PFSK-1 (cell line): ENCODE measurements at regions not wholly inside any gene's neighbourhood (a gene's known extent, or its start where the extent isn't known, plus 50 kb on each side); places are given as distances from the start of the nearest gene placed in this dataset.

ENCODE experiments used
- FOXP2 ChIP-seq: optimal IDR thresholded peaks from 2 replicates; pipeline ENCODE3; 2011; ENCODE audit warnings: borderline replicate concordance, control low read depth, inconsistent platforms; ENCODE audit not compliant: insufficient read depth; ENCODE audit errors: extremely low read length, extremely low read depth
- POLR2AphosphoS5 ChIP-seq: IDR thresholded peaks from 2 replicates; pipeline ENCODE4 v1.6.1; 2012; ENCODE audit warnings: low read depth, mild to moderate bottlenecking, control low read depth, low read length, moderate library complexity
- SIN3A ChIP-seq: IDR thresholded peaks from 2 replicates; pipeline ENCODE4 v1.6.1; 2012; ENCODE audit warnings: mild to moderate bottlenecking, low read length, moderate library complexity, borderline replicate concordance; ENCODE audit not compliant: insufficient read depth
- TAF1 ChIP-seq: IDR thresholded peaks from 2 replicates; pipeline ENCODE4 v1.6.1; 2012; ENCODE audit warnings: low read length, control low read depth, borderline replicate concordance; ENCODE audit not compliant: insufficient read depth
- TF ChIP-seq, protein P1 (sequence below), 2 experiments: IDR thresholded peaks; 2 replicates each; pipeline versions ENCODE4 v1.6.1 to v1.8.0; 2011 to 2012; ENCODE audit warnings: low read depth in 2 of 2, low read length in 2 of 2, control low read depth in 1 of 2, inconsistent platforms in 1 of 2, mild to moderate bottlenecking in 1 of 2, moderate library complexity in 1 of 2; ENCODE audit not compliant: insufficient read depth in 1 of 2

GRCh38 chr4:35252071-35252470, 992.2 kb downstream of the ARAP2 start:
- no peak for TF ChIP-seq TAF1
- TF ChIP-seq, protein P1, sequence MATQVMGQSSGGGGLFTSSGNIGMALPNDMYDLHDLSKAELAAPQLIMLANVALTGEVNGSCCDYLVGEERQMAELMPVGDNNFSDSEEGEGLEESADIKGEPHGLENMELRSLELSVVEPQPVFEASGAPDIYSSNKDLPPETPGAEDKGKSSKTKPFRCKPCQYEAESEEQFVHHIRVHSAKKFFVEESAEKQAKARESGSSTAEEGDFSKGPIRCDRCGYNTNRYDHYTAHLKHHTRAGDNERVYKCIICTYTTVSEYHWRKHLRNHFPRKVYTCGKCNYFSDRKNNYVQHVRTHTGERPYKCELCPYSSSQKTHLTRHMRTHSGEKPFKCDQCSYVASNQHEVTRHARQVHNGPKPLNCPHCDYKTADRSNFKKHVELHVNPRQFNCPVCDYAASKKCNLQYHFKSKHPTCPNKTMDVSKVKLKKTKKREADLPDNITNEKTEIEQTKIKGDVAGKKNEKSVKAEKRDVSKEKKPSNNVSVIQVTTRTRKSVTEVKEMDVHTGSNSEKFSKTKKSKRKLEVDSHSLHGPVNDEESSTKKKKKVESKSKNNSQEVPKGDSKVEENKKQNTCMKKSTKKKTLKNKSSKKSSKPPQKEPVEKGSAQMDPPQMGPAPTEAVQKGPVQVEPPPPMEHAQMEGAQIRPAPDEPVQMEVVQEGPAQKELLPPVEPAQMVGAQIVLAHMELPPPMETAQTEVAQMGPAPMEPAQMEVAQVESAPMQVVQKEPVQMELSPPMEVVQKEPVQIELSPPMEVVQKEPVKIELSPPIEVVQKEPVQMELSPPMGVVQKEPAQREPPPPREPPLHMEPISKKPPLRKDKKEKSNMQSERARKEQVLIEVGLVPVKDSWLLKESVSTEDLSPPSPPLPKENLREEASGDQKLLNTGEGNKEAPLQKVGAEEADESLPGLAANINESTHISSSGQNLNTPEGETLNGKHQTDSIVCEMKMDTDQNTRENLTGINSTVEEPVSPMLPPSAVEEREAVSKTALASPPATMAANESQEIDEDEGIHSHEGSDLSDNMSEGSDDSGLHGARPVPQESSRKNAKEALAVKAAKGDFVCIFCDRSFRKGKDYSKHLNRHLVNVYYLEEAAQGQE (IDR thresholded peaks at IDR 0.05; ENCODE audit: insufficient read depth in 1 of 2, low read depth in 2 of 2, low read length in 2 of 2), result no peak
- TF ChIP-seq FOXP2, result no peak
- TF ChIP-seq POLR2AphosphoS5, result no peak
- no peak for TF ChIP-seq SIN3A

GRCh38 chr4:35252866-35253265, 991.4 kb downstream of the ARAP2 start:
- TF ChIP-seq SIN3A, result no peak
- no peak for TF ChIP-seq TAF1
- TF ChIP-seq FOXP2, result no peak
- TF ChIP-seq, protein P1 (IDR thresholded peaks at IDR 0.05; ENCODE audit: insufficient read depth in 1 of 2, low read depth in 2 of 2, low read length in 2 of 2), result no peak
- no peak for TF ChIP-seq POLR2AphosphoS5

- TF ChIP-seq POLR2AphosphoS5 (no peak), FOXP2 (no peak), TAF1 (no peak), SIN3A (no peak)
- TF ChIP-seq, protein P1 (IDR thresholded peaks at IDR 0.05; ENCODE audit: insufficient read depth in 1 of 2, low read depth in 2 of 2, low read length in 2 of 2), result no peak
Measured at GRCh38 chr4:35253331-35253730, 991.0 kb downstream of the ARAP2 start.

DNA sequence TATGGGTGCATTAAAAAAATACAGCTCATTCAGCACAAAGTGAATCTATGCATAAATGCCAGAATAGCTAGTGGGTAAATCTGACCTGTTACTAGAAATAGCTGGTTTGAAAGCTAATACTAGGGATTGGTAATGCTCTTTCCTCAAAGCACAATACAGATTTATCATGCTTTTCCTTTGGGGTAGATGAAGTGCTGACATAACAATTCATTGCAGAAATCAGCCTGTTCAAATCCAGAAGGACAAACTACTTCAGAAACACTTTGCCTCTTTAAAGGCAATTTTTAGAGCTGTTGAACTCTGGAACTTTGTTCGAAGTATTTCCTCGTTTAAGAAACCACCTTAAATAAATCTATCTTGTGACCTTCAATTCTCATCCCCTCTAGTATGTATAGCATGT, 957.9 kb downstream of the ARAP2 start:
- TF ChIP-seq SIN3A (no peak), POLR2AphosphoS5 (no peak), TAF1 (no peak)
- TF ChIP-seq, protein P1 (IDR thresholded peaks at IDR 0.05; ENCODE audit: insufficient read depth in 1 of 2, low read depth in 2 of 2, low read length in 2 of 2), result no peak

DNA sequence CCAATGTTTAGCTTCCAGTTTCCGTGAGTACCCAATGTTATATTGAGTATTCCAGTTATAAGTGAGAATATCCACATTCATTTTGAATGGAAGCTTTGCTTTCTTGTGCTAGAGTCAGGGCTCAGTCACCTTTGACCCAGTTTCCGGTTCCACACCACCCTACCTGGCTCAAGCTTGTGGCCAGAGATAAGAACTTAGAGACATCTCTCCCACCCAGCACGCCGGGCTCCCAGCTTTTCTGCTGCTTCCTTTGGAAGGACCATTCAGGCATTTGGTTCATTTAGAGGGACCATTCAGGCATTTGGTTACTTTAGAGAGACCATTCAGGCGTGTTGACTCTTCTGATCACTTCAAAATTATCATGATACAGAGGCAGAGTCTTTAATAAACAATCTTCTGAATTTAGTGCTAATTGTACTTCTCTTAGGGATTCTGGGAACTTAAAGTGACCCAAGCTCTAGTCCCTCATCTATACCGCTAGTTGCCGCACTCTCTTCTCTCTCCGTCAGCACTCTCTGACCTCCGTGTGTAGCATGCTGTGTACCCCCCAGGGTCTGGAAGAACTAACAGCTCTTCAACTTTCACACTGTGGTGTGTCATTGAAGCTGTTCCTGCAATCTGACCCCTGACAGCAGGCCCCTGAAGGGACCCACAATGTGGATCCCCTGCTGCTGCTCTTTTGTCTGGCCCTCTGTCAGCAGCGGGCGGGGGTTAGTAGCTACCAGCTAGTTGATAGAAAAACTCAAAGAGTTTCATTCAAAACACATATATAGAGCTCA, 943.1 kb downstream of the ARAP2 start:
- no peak for TF ChIP-seq FOXP2
- TF ChIP-seq POLR2AphosphoS5, result no peak
- no peak for TF ChIP-seq TAF1
- TF ChIP-seq SIN3A, result no peak
- TF ChIP-seq, protein P1 (IDR thresholded peaks at IDR 0.05; ENCODE audit: insufficient read depth in 1 of 2, low read depth in 2 of 2, low read length in 2 of 2), result no peak
